Loucy (cell line): ENCODE measurements at regions not wholly inside any gene's neighbourhood (a gene's known extent, or its start where the extent isn't known, plus 50 kb on each side); places are given as distances from the start of the nearest gene placed in this dataset.
A peak's percentile ranks its signal among the peaks of the same experiment; 100 is the strongest.

ENCODE experiments used
- H2AFZ ChIP-seq: fragments of 200-600 bp; sonication (generic); 2 replicates; pipeline ENCODE4 v1.6.0; 2016; ENCODE audit warnings: antibody characterized with exemption, mild to moderate bottlenecking, low read length, moderate library complexity
- H3F3A ChIP-seq: fragments of 200-600 bp; 2 replicates; pipeline ENCODE4 v1.6.0; 2016; ENCODE audit warnings: antibody characterized with exemption, low read depth, mild to moderate bottlenecking
- H3K27me3 ChIP-seq: fragments of 200-600 bp; sonication (generic); 2 replicates; pipeline ENCODE4 v1.6.1; 2014; ENCODE audit warnings: low read length, mild to moderate bottlenecking; ENCODE audit not compliant: insufficient read depth, poor library complexity, severe bottlenecking
- H3K36me3 ChIP-seq: fragments of 200-600 bp; sonication (generic); 2 replicates; pipeline ENCODE4 v1.6.1; 2016; ENCODE audit warnings: low read length; ENCODE audit not compliant: insufficient read depth
- H3K4me1 ChIP-seq: fragments of 200-600 bp; sonication (generic); 2 replicates; pipeline ENCODE4 v1.5.1; 2014; ENCODE audit warnings: low read length, mild to moderate bottlenecking; ENCODE audit not compliant: insufficient read depth, poor library complexity, severe bottlenecking
- H3K4me2 ChIP-seq: fragments of 200-600 bp; sonication (generic); 2 replicates; pipeline ENCODE4 v1.6.0; 2014; ENCODE audit warnings: antibody characterized with exemption, low read length, low read depth, mild to moderate bottlenecking; ENCODE audit not compliant: poor library complexity, severe bottlenecking
- H3K4me3 ChIP-seq: fragments of 200-600 bp; sonication (generic); 2 replicates; pipeline ENCODE4 v1.5.1; 2014; ENCODE audit warnings: low read length, mild to moderate bottlenecking, mixed read lengths; ENCODE audit not compliant: poor library complexity, severe bottlenecking
- H3K79me2 ChIP-seq: fragments of 200-600 bp; sonication (generic); 2 replicates; pipeline ENCODE4 v1.6.1; 2014; ENCODE audit warnings: low read length; ENCODE audit not compliant: insufficient read depth
- H3K9ac ChIP-seq: fragments of 200-600 bp; sonication (generic); 2 replicates; pipeline ENCODE4 v1.6.0; 2014; ENCODE audit warnings: mild to moderate bottlenecking, low read depth, low read length, moderate library complexity; ENCODE audit not compliant: poor library complexity, severe bottlenecking
- H3K9me2 ChIP-seq: fragments of 200-600 bp; sonication (generic); replicated peaks from 2 replicates; pipeline ENCODE4 v1.6.1; 2016; ENCODE audit warnings: low read depth, low read length, mixed read lengths
- H3K9me3 ChIP-seq: fragments of 200-600 bp; sonication (generic); 2 replicates; pipeline ENCODE4 v1.6.1; 2014; ENCODE audit warnings: mild to moderate bottlenecking, antibody characterized with exemption, low read length, low read depth; ENCODE audit not compliant: insufficient read depth
- H4K20me1 ChIP-seq: fragments of 200-600 bp; sonication (generic); 2 replicates; pipeline ENCODE4 v1.6.0; 2014; ENCODE audit warnings: antibody characterized with exemption, low read length, mild to moderate bottlenecking; ENCODE audit not compliant: insufficient read depth, poor library complexity, severe bottlenecking
- EZH2phosphoT487 ChIP-seq: fragments of 200-600 bp; IDR thresholded peaks from 2 replicates; pipeline ENCODE4 v1.6.1; 2018; ENCODE audit warnings: antibody characterized with exemption, mild to moderate bottlenecking, moderate library complexity, borderline replicate concordance
- TF ChIP-seq, protein P1 (sequence below): fragments of 200-600 bp; sonication (generic); conservative IDR thresholded peaks from 2 replicates; pipeline ENCODE4 v1.5.1; 2014; ENCODE audit warnings: mild to moderate bottlenecking, antibody characterized with exemption, low read length

DNA sequence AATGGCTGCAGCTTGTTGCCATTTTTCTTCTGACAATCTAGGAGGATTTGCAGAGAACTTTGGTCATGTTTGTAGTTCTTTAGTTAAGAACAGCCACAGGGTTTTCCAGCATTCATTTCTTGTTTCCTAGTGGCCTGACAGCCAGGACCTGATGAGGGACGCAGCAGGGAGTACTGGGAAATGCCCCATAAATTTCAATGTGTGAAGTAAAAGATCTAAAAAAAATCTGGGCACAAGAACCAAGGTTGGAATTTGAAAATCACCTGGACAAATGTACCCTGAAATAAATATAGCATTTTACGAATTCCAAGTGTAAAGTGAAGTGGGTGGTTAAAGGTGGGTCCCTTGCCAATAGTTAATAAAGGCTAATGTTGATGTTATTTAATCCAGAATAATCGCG is 195.0 kb downstream of the ZIC1 start:
- Histone ChIP-seq H3F3A (no peaks in the 10 kb centered on the region), H3K9me3 (no peaks in the 10 kb centered on the region), H3K36me3 (no peaks in the 10 kb centered on the region), H4K20me1 (no peaks in the 10 kb centered on the region), H3K9ac (no peak overlapping the region), H3K4me3 (no peak overlapping the region), H3K79me2 (no peaks in the 10 kb centered on the region), H3K9me2 (no peaks in the 10 kb centered on the region), H3K4me2 (no peak overlapping the region), H2AFZ (no peak overlapping the region), H3K4me1 (no peaks in the 10 kb centered on the region), H3K27me3 (no peaks in the 10 kb centered on the region)
- TF ChIP-seq, protein P1, sequence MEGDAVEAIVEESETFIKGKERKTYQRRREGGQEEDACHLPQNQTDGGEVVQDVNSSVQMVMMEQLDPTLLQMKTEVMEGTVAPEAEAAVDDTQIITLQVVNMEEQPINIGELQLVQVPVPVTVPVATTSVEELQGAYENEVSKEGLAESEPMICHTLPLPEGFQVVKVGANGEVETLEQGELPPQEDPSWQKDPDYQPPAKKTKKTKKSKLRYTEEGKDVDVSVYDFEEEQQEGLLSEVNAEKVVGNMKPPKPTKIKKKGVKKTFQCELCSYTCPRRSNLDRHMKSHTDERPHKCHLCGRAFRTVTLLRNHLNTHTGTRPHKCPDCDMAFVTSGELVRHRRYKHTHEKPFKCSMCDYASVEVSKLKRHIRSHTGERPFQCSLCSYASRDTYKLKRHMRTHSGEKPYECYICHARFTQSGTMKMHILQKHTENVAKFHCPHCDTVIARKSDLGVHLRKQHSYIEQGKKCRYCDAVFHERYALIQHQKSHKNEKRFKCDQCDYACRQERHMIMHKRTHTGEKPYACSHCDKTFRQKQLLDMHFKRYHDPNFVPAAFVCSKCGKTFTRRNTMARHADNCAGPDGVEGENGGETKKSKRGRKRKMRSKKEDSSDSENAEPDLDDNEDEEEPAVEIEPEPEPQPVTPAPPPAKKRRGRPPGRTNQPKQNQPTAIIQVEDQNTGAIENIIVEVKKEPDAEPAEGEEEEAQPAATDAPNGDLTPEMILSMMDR, result no peak
- TF ChIP-seq EZH2phosphoT487, result no peak

DNA sequence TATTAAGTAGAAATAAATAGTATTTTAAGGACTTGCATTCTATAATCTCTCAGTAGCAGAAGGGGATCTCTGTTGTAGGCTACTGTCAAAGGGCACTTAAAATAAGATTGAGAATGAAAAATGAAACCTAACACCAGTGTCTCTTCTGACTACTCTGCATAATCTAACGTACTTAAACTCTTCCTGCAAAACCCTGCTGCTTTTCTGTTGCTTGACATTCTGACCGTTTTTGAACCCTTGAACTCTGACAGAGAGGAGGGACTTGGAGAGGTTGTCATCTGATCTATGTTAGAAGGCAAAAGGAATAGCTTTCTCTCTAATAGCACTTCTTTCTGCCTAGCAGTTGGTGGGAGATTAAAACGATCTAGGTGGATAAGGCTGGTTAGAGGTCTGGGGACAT is 204.6 kb downstream of the ZIC1 start:
- Histone ChIP-seq H3F3A (no peaks in the 10 kb centered on the region), H2AFZ (peak overlapping the region; percentile 62; the same call in 1 of the 2 replicates), H3K4me3 (no peak overlapping the region), H3K27me3 (no peaks in the 10 kb centered on the region), H3K36me3 (no peaks in the 10 kb centered on the region), H3K4me1 (peaks cover under 1% of the 10 kb centered on the region), H4K20me1 (no peaks in the 10 kb centered on the region), H3K9ac (no peak overlapping the region), H3K9me3 (no peaks in the 10 kb centered on the region), H3K79me2 (no peaks in the 10 kb centered on the region), H3K4me2 (no peak overlapping the region), H3K9me2 (no peaks in the 10 kb centered on the region)
- no peak for TF ChIP-seq EZH2phosphoT487
- TF ChIP-seq, protein P1, result no peak

DNA sequence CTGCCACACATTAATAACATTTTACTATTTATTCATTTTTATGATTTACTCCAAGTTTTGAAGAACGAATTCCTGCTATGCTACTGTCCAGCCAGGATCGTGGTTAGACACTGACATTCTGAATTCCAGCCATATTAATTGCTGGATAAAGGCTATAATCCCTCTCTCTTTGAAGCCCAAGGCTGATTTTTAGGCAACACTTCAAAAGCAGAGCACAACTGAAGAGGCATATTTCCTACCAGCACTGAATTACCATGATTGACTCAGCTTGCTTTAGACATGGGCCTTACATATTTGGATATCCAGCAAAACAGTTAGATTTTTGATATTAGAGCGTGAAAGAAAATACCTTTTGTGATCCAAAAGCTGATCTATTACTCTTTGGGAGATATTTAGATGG is 205.0 kb downstream of the ZIC1 start:
- H3K36me3 ChIP-seq, result no peaks in the 10 kb centered on the region
- no peaks in the 10 kb centered on the region for H3F3A ChIP-seq
- no peaks in the 10 kb centered on the region for H4K20me1 ChIP-seq
- H2AFZ ChIP-seq, result 0 out of 2 replicates have a peak overlapping the region, but pooled peaks have one; percentile 44
- H3K4me3 ChIP-seq, result no peak overlapping the region
- TF ChIP-seq, protein P1, result no peak
- peaks cover 4% of the 10 kb centered on the region for H3K4me1 ChIP-seq
- H3K9ac ChIP-seq, result no peak overlapping the region
- H3K79me2 ChIP-seq, result no peaks in the 10 kb centered on the region
- H3K9me2 ChIP-seq, result no peaks in the 10 kb centered on the region
- H3K4me2 ChIP-seq, result no peak overlapping the region
- no peaks in the 10 kb centered on the region for H3K27me3 ChIP-seq
- no peaks in the 10 kb centered on the region for H3K9me3 ChIP-seq
